ENCODE measurements at regions not wholly inside any gene's neighbourhood (a gene's known extent, or its start where the extent isn't known, plus 50 kb on each side); places are given as distances from the start of the nearest gene placed in this dataset.
A peak's percentile ranks its signal among the peaks of the same experiment; 100 is the strongest.
"Not testable (repeated sequence)": the region's sequence is repeated elsewhere in the genome, so short reads cannot be mapped to it uniquely, and the experiment has no call there.

DNA sequence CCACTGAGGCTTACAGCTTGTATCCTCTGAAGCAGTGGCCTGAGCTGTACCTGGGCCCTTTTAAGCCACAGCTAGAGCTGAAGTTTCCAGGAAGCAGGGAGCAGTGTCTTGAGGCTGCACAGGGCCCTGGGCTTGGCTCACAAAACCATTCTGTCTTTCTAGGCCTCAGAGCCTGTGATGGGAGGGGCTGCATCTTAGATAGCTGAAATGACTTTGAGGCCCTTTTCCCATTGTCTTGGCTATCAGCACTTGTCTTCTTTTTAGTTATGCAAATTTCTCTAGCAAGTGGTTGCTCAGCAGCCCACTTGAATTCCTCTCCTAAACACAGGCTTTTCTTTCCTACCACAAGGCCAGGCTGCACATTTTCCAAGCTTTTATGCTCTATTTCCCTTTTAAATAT is 864.2 kb downstream of the REEP3 start:
- in situ Hi-C loops (cut with HindIII; ENCODE audit: low pct_unique_long_range_greater_than_20kb, low sequenced_read_pairs), result no loop called here

GRCh38 chr10:64394744-64395143 is 873.5 kb downstream of the REEP3 start:
- in situ Hi-C loops (cut with HindIII; ENCODE audit: low pct_unique_long_range_greater_than_20kb, low sequenced_read_pairs), result no loop called here
- no peak for DNase-seq (ENCODE audit: low read depth, low spot score)

More for the DNA sequence above, 864.2 kb downstream of the REEP3 start:
- DNase-seq (ENCODE audit: low read depth, low spot score), result no peak

DNA sequence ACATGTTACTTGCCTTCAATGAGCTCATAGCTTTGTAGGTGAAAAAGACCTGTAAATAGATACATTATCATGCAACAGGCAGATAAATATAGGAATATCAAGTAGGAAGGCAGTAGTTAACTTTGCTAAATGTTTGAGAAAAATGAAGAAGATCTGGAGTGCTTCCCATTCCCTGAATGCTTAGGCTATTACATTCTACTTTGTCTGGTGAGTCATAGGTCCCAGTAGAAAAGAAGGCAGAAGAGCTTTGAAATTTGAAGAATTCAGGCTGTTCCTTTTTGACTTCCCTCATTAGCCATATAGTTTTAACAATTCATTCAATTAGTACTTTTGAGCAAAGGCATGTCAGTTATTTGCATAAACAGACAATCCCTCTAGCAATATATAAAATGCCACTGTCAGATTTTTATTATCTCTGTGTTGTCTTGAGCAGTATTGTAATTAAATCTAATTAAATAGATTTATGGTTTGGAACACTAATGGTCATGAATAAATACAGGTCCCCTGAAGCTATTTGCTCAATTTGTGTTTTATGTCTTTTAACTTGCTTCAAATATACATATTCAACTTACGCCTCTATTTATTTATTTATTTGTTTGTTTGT is 875.0 kb downstream of the REEP3 start:
- in situ Hi-C loops (cut with HindIII; ENCODE audit: low pct_unique_long_range_greater_than_20kb, low sequenced_read_pairs), result no loop called here
- DNase-seq (ENCODE audit: low read depth, low spot score), result no peak

DNA sequence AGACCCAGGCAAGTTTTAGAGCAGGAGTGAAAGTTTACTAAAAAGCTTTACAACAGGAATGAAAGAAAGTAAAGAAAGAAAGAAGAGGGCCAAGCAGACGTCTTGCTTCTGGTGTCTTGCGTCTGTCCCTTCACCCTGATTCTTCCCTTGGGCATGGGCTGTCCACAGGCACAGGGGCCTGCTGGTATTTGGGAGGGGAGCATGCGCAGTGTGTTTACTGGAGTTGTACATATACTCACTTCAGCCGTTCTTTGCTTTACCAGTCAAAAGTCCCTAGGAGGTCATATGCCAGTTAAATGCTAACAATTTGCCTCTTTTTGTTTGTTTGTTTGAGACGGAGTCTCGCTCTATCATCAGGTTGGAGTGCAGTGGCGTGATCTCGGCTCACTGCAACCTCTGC is 875.9 kb downstream of the REEP3 start:
- DNase-seq (ENCODE audit: low read depth, low spot score), result no peak
- in situ Hi-C loops (cut with HindIII; ENCODE audit: low pct_unique_long_range_greater_than_20kb, low sequenced_read_pairs), result no loop called here

- DNase-seq (ENCODE audit: low read depth, low spot score), result peak; percentile 32
- in situ Hi-C loops (cut with HindIII; ENCODE audit: low pct_unique_long_range_greater_than_20kb, low sequenced_read_pairs), result no loop called here
These were observed 887.4 kb downstream of the REEP3 start for GRCh38 chr10:64408391-64409183.

DNA sequence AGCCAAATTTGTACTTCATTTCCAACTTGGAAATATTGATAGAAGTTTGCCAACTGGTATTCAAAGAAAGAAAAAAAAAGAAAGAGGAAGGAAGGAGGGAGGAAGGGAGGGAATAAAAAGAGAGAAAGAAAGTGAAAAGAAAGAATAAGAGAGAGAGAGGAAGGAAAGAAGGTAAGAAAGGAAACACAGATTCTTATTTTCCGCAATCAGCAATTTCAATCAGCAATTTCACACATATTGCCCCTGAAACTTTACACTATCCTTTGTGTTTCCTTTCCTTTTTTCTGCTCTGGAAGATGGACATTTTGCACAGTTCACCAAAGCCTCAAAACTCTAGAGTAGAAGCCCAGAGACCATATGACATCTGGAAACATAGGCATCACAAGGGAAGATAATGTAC is 888.1 kb downstream of the REEP3 start:
- no peak for DNase-seq (ENCODE audit: low read depth, low spot score)
- in situ Hi-C loops (cut with HindIII; ENCODE audit: low pct_unique_long_range_greater_than_20kb, low sequenced_read_pairs), result no loop called here

DNA sequence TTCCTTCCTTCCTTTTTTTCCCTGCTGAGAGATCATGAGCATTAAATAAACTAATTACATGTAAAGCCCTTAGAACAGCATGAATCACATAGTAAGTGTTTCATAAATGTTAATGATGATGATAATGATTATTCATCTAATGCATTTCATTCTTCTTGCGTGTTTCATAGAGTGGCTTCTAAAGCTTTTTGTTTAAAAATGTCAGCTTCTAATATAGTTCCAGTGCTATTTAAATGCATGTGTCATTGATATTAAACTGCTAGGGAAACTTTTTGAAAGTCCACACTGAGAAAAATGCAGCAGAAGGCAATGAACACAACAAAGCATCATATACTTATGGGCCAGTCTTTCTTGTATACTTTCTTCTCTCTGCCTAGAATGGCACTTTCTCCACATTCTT is 894.8 kb downstream of the REEP3 start:
- in situ Hi-C loops (cut with HindIII; ENCODE audit: low pct_unique_long_range_greater_than_20kb, low sequenced_read_pairs), result no loop called here

GRCh38 chr10:64419461-64419860 is 898.3 kb downstream of the REEP3 start:
- in situ Hi-C loops (cut with HindIII; ENCODE audit: low pct_unique_long_range_greater_than_20kb, low sequenced_read_pairs), result no loop called here
- DNase-seq (ENCODE audit: low read depth, low spot score), result no peak

More for the DNA sequence above, 894.8 kb downstream of the REEP3 start:
- no peak for DNase-seq (ENCODE audit: low read depth, low spot score)

- in situ Hi-C loops (cut with HindIII; ENCODE audit: low pct_unique_long_range_greater_than_20kb, low sequenced_read_pairs), result no loop called here
- no peak for DNase-seq (ENCODE audit: low read depth, low spot score)
These were observed 905.5 kb downstream of the REEP3 start for GRCh38 chr10:64426745-64427144.

- DNase-seq (ENCODE audit: low read depth, low spot score), result peak; percentile 71
- in situ Hi-C loops (cut with HindIII; ENCODE audit: low pct_unique_long_range_greater_than_20kb, low sequenced_read_pairs), result no loop called here
These were observed 909.6 kb downstream of the REEP3 start for GRCh38 chr10:64430690-64431323.

DNA sequence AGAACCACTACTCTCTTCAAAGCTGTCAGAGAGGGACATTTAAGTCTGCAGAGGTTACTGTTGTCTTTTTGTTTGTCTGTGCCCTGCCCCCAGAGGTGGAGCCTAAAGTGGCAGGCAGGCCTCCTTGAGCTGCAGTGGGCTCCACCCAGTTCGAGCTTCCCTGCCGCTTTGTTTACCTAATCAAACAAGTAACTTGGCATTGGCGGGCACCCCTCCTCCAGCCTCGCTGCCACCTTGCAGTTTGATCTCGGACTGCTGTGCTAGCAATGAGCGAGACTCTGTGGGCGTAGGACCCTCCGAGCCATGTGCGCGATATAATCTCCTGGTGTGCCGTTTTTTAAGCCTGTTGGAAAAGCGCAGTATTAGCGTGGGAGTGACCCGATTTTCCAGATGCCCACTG is 920.7 kb downstream of the REEP3 start:
- DNase-seq (ENCODE audit: low read depth, low spot score); in situ Hi-C loops (cut with HindIII; ENCODE audit: low pct_unique_long_range_greater_than_20kb, low sequenced_read_pairs): not testable (repeated sequence)

- in situ Hi-C loops (cut with HindIII; ENCODE audit: low pct_unique_long_range_greater_than_20kb, low sequenced_read_pairs), result no loop called here
- DNase-seq (ENCODE audit: low read depth, low spot score), result no peak
These were observed 923.0 kb downstream of the REEP3 start for GRCh38 chr10:64444163-64444562.

GRCh38 chr10:64444564-64444963 is 923.4 kb downstream of the REEP3 start:
- no peak for DNase-seq (ENCODE audit: low read depth, low spot score)
- in situ Hi-C loops (cut with HindIII; ENCODE audit: low pct_unique_long_range_greater_than_20kb, low sequenced_read_pairs), result no loop called here

GRCh38 chr10:64449603-64450002 is 928.4 kb downstream of the REEP3 start:
- no peak for DNase-seq (ENCODE audit: low read depth, low spot score)
- in situ Hi-C loops (cut with HindIII; ENCODE audit: low pct_unique_long_range_greater_than_20kb, low sequenced_read_pairs), result no loop called here

DNA sequence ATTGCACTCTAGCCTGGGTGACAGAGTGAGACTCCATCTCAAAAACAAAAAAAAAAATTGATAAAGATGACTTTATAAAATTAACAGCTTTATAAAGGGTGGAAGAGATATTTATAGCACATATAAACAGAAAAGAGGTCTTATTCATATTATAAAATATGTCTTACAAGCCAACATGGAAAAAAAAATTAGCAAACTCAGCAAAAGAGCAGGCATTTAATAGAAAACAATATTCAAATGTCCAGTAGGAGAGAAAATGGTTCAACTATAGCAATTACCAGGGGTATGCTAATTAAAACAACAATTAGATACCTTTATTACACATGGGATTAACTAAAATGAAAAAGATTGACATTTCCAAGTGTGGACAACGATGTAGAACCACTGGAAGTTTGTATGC is 929.1 kb downstream of the REEP3 start:
- in situ Hi-C loops (cut with HindIII; ENCODE audit: low pct_unique_long_range_greater_than_20kb, low sequenced_read_pairs), result no loop called here
- DNase-seq (ENCODE audit: low read depth, low spot score), result no peak

- in situ Hi-C loops (cut with HindIII; ENCODE audit: low pct_unique_long_range_greater_than_20kb, low sequenced_read_pairs), result no loop called here
- DNase-seq (ENCODE audit: low read depth, low spot score), result no peak
These were observed 933.8 kb downstream of the REEP3 start for GRCh38 chr10:64454962-64455361.

- in situ Hi-C loops (cut with HindIII; ENCODE audit: low pct_unique_long_range_greater_than_20kb, low sequenced_read_pairs), result no loop called here
- no peak for DNase-seq (ENCODE audit: low read depth, low spot score)
These were observed 937.1 kb downstream of the REEP3 start for GRCh38 chr10:64458306-64458705.

DNA sequence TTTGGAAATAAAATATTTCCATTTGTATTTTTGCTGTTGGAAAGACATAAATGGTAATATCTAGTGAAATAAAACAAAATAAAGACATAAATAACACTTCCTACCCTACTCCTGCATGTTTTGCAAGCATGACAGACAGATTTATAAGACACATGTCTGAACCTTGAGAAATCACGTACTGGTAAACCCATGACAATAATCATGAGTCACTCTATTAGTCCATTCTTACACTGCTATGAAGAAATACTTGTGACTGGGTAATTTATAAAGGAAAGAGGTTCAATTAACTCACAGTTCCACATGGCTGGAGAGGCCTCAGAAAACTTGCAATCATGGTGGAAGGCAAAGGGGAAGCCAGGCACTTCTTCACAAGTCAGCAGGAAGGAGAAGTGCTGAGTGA is 942.2 kb downstream of the REEP3 start:
- no peak for DNase-seq (ENCODE audit: low read depth, low spot score)
- in situ Hi-C loops (cut with HindIII; ENCODE audit: low pct_unique_long_range_greater_than_20kb, low sequenced_read_pairs), result no loop called here

GRCh38 chr10:64465653-64466052 is 944.5 kb downstream of the REEP3 start:
- in situ Hi-C loops (cut with HindIII; ENCODE audit: low pct_unique_long_range_greater_than_20kb, low sequenced_read_pairs), result no loop called here
- DNase-seq (ENCODE audit: low read depth, low spot score), result no peak
